WERI-Rb-1 (cell line): ENCODE measurements at regions not wholly inside any gene's neighbourhood (a gene's known extent, or its start where the extent isn't known, plus 50 kb on each side); places are given as distances from the start of the nearest gene placed in this dataset.

ENCODE experiments used
- DNase-seq: peaks from one replicate; pipeline ENCODE4 v3.0.0-alpha.2; 2020
- H3K27ac ChIP-seq: fragments of 250-450 bp; sonication (Bioruptor Pico); 2 replicates; pipeline ENCODE4 v1.5.1; 2020; ENCODE audit warnings: mild to moderate bottlenecking, moderate library complexity
- H3K27me3 ChIP-seq: fragments of 250-450 bp; sonication (Bioruptor Pico); 2 replicates; pipeline ENCODE4 v1.5.1; 2021; ENCODE audit warnings: mild to moderate bottlenecking, low read depth, moderate library complexity; ENCODE audit not compliant: insufficient read depth, severe bottlenecking
- H3K36me3 ChIP-seq: fragments of 250-450 bp; sonication (Bioruptor Pico); 2 replicates; pipeline ENCODE4 v1.5.1; 2020; ENCODE audit warnings: mild to moderate bottlenecking, moderate library complexity
- H3K4me3 ChIP-seq: 2 replicates; pipeline ENCODE4 v1.5.1; 2011; ENCODE audit warnings: low read depth, mild to moderate bottlenecking, control low read depth, low read length
- H3K9me3 ChIP-seq: fragments of 250-450 bp; sonication (Bioruptor Pico); 2 replicates; pipeline ENCODE4 v1.5.1; 2021; ENCODE audit warnings: mild to moderate bottlenecking, moderate library complexity; ENCODE audit not compliant: severe bottlenecking
- TF ChIP-seq, protein P1 (sequence below): IDR thresholded peaks from 2 replicates; pipeline ENCODE4 v1.5.1; 2011; ENCODE audit warnings: low read depth, mild to moderate bottlenecking, control low read depth, inconsistent platforms, low read length

- no peaks in the 10 kb centered on the region for H3K9me3 ChIP-seq
- no peak overlapping the region for H3K4me3 ChIP-seq
- DNase-seq, result no peak
- TF ChIP-seq, protein P1, sequence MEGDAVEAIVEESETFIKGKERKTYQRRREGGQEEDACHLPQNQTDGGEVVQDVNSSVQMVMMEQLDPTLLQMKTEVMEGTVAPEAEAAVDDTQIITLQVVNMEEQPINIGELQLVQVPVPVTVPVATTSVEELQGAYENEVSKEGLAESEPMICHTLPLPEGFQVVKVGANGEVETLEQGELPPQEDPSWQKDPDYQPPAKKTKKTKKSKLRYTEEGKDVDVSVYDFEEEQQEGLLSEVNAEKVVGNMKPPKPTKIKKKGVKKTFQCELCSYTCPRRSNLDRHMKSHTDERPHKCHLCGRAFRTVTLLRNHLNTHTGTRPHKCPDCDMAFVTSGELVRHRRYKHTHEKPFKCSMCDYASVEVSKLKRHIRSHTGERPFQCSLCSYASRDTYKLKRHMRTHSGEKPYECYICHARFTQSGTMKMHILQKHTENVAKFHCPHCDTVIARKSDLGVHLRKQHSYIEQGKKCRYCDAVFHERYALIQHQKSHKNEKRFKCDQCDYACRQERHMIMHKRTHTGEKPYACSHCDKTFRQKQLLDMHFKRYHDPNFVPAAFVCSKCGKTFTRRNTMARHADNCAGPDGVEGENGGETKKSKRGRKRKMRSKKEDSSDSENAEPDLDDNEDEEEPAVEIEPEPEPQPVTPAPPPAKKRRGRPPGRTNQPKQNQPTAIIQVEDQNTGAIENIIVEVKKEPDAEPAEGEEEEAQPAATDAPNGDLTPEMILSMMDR, result no peak
- no peaks in the 10 kb centered on the region for H3K27me3 ChIP-seq
- no peak overlapping the region for H3K27ac ChIP-seq
- no peaks in the 10 kb centered on the region for H3K36me3 ChIP-seq
Observed at GRCh38 chr18:70645971-70646370, 357.1 kb downstream of the SOCS6 start.

DNA sequence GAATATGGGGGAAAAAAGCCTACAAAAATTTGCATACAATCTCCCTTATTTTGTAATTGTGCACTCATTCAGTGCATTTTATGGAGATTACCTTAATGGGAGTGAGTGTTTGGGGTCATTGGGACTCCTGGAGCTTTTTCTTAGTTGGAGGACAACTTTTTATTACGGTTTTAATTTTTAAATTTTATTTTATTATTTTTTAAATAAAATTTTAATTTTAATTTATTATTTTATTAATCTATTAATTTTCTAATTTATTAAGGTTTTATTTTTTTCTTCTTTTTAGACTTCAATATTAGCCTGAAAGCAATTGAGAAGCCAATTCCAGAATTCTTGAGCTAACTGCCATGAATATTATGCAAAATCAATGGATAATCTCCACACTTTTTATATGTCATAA lies 355.0 kb downstream of the SOCS6 start:
- DNase-seq, result no peak
- Histone ChIP-seq H3K27ac (no peak overlapping the region), H3K27me3 (no peaks in the 10 kb centered on the region), H3K36me3 (no peaks in the 10 kb centered on the region), H3K9me3 (no peaks in the 10 kb centered on the region), H3K4me3 (no peak overlapping the region)
- TF ChIP-seq, protein P1, result no peak

DNA sequence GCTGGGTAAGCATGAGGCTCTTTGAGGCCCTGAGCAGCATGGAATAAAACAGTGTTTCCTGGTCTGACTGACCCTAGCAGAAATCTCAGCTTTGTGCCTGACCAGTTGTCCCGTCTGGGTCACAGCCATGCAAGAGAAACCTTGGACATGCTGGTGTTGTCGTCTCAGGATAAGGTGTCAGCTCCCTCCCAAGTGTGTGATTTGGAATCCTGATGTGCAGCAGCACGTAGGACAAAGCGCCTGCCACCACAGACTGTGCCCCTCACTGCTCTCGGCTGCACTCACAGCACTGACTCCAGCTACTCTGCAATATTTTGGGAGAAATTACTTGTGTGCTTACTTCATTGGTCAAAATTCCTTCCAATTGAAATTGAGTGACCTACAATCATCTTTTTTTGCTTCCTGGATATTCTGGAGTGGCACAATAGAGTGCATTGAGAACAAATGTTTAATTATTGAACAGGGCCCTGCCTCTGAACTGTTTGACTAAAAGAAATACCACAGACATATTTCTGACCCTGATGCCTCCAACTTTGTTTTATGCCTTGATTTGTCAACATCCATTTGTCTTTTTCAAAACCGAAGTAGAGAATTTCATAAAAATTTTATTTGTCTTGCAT lies 352.4 kb downstream of the SOCS6 start:
- H3K27me3 ChIP-seq, result no peaks in the 10 kb centered on the region
- no peak overlapping the region for H3K27ac ChIP-seq
- DNase-seq, result no peak
- TF ChIP-seq, protein P1, result no peak
- no peaks in the 10 kb centered on the region for H3K9me3 ChIP-seq
- no peak overlapping the region for H3K4me3 ChIP-seq
- H3K36me3 ChIP-seq, result no peaks in the 10 kb centered on the region

GRCh38 chr18:70640336-70640887 lies 351.6 kb downstream of the SOCS6 start:
- H3K27ac ChIP-seq, result no peak overlapping the region
- H3K4me3 ChIP-seq, result no peak overlapping the region
- TF ChIP-seq, protein P1, result no peak
- H3K9me3 ChIP-seq, result no peaks in the 10 kb centered on the region
- H3K27me3 ChIP-seq, result no peaks in the 10 kb centered on the region
- no peaks in the 10 kb centered on the region for H3K36me3 ChIP-seq
- no peak for DNase-seq

DNA sequence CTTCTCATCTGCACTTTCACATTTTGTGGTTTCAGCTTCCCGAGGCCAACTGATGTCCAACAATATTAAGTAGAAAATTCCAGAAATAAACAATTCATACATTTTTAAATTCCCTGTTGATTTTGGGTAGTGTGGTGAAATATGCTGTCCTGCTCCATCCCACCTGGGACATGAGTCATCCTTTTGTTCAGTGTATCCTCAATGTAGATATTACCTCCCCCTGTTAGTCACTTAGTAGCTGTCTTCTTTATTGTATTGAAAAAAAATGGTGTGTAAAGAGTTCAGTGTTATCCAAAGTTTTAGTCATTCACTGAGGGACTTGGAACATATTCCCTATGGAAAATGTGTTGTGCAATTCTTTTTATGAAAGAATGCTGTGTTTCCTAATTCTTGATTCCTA lies 348.1 kb downstream of the SOCS6 start:
- no peaks in the 10 kb centered on the region for H3K36me3 ChIP-seq
- no peak overlapping the region for H3K4me3 ChIP-seq
- DNase-seq, result no peak
- no peak overlapping the region for H3K27ac ChIP-seq
- no peaks in the 10 kb centered on the region for H3K27me3 ChIP-seq
- TF ChIP-seq, protein P1, result no peak
- no peaks in the 10 kb centered on the region for H3K9me3 ChIP-seq

DNA sequence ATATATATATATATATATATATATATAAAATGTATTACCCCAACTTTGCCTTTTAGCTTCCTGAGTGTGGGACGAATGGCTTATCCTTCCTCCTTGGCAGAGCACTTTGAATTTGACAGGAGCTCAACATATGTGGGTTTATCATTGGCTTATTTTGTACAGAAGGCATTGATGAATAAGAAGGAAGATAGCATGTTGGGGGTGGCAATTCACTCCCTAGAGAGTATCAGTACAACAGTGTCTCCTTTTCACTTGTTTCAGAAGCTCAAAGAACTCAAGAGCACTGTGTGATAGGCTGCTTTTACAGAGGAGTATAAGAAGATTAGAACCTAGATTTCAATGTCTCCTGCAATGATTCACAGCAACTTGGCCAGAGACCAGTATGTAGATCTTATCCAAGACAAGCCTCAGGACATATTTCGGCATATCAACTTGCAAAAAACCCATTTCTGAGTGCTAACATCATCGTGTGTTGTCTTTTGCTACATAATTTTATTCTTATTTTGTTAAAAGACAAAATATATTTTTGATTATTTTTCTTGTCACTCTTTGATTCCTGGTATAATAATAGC lies 345.8 kb downstream of the SOCS6 start:
- Histone ChIP-seq H3K4me3 (no peak overlapping the region), H3K27ac (no peak overlapping the region), H3K9me3 (no peaks in the 10 kb centered on the region), H3K27me3 (no peaks in the 10 kb centered on the region), H3K36me3 (no peaks in the 10 kb centered on the region)
- DNase-seq, result no peak
- TF ChIP-seq, protein P1, result no peak
